HepG2 (cell line): ENCODE measurements at regions not wholly inside any gene's neighbourhood (a gene's known extent, or its start where the extent isn't known, plus 50 kb on each side); places are given as distances from the start of the nearest gene placed in this dataset.

ENCODE experiments used
- ATAC-seq: fragments of 200-7000 bp; cut with Tn5 transposase; 3 replicates; pipeline ENCODE4 v1.9.1; 2020; ENCODE audit warnings: mild to moderate bottlenecking, moderate library complexity
- BruUV-seq: library from RNA; stranded (reverse); fragments of 400-500 nt; replicated peaks from 2 replicates; lab custom pipeline; 2021; lab: Mats Ljungman, UMichigan
- CTCF ChIA-PET: fragments of 300-600 bp; formaldehyde crosslinking; extraction: SDS; loops from one replicate; lab custom pipeline; 2021; ENCODE audit warnings: low total read pairs, inconsistent platforms, low intra/inter-chr PET ratio; lab: Yijun Ruan, JAX
- POLR2A ChIA-PET: fragments of 350-600 bp; sonication (Branson Sonifier 250); formaldehyde crosslinking; loops from one replicate; lab custom pipeline; 2020; ENCODE audit warnings: antibody characterized with exemption, inconsistent platforms; lab: Yijun Ruan, JAX
- DNase-seq: peaks from one replicate; pipeline ENCODE4 v3.0.0-alpha.2; 2015; ENCODE audit warnings: low spot score
- FAIRE-seq: peaks from 3 replicates; lab custom pipeline; 2011; peaks lifted over from hg19 to GRCh38; lab: Jason Lieb, UNC
- H2AFZ ChIP-seq: one replicate; pipeline ENCODE4 v1.6.1; 2011; ENCODE audit warnings: low read length, inconsistent platforms
- H3K27ac ChIP-seq: fragments of 300-600 bp; 3 replicates; pipeline ENCODE4 v1.8.0; 2011; ENCODE audit warnings: mixed run types, mild to moderate bottlenecking, mixed read lengths, low read length, inconsistent platforms; ENCODE audit not compliant: insufficient read depth; ENCODE audit errors: extremely low read length
- H3K27me3 ChIP-seq, 2 experiments: fragments of 200-600 bp in 1 of 2; 2 replicates in 1 of 2; 3 replicates in 1 of 2; pipeline versions ENCODE4 v1.6.0 to v1.8.0; 2011; ENCODE audit warnings: low read length in 2 of 2, mild to moderate bottlenecking in 2 of 2, moderate library complexity in 2 of 2, inconsistent platforms in 1 of 2; ENCODE audit not compliant: insufficient read depth in 2 of 2, control insufficient read depth in 1 of 2
- H3K36me3 ChIP-seq, 2 experiments: fragments of 200-600 bp in 1 of 2; replicated peaks in 1 of 2; 2 replicates in 1 of 2; 3 replicates in 1 of 2; pipeline versions ENCODE4 v1.5.1 to v1.8.0; 2011; ENCODE audit warnings: low read length in 2 of 2, inconsistent platforms in 1 of 2; ENCODE audit not compliant: insufficient read depth in 2 of 2, control insufficient read depth in 1 of 2
- H3K4me1 ChIP-seq: 2 replicates; pipeline ENCODE4 v1.5.1; 2012; ENCODE audit warnings: low read length, inconsistent platforms; ENCODE audit not compliant: insufficient read depth
- H3K4me2 ChIP-seq: 2 replicates; pipeline ENCODE4 v1.6.0; 2011; ENCODE audit warnings: low read depth, low read length, inconsistent platforms
- H3K4me3 ChIP-seq, 3 experiments: fragments of 200-600 bp in 1 of 3; sonication (generic), shearing (Covaris generic) in 1 of 3; replicated peaks in 1 of 3; 2 replicates each; pipeline ENCODE4 v1.5.1; 2011 to 2016; ENCODE audit warnings: low read length in 3 of 3, inconsistent platforms in 2 of 3, low read depth in 2 of 3, mild to moderate bottlenecking in 2 of 3, control low read depth in 1 of 3, mixed read lengths in 1 of 3; ENCODE audit not compliant: insufficient read depth in 1 of 3
- H3K79me2 ChIP-seq: one replicate; pipeline ENCODE4 v1.6.1; 2011; ENCODE audit warnings: low read length, inconsistent platforms; ENCODE audit not compliant: insufficient read depth
- H3K9ac ChIP-seq: 2 replicates; pipeline ENCODE4 v1.6.0; 2011; ENCODE audit warnings: mild to moderate bottlenecking, low read depth, low read length, inconsistent platforms; ENCODE audit not compliant: insufficient read depth
- H3K9me3 ChIP-seq: 2 replicates; pipeline ENCODE4 v1.5.1; 2012; ENCODE audit warnings: mild to moderate bottlenecking, low read length
- H4K20me1 ChIP-seq: 2 replicates; pipeline ENCODE4 v1.6.0; 2011; ENCODE audit warnings: inconsistent platforms, mild to moderate bottlenecking, low read length, moderate library complexity; ENCODE audit not compliant: insufficient read depth
- FOSL1 ChIP-seq: sonication (generic); formaldehyde crosslinking; IDR thresholded peaks from 2 replicates; pipeline ENCODE4 v1.9.0; 2021; ENCODE audit warnings: missing genetic modification reagents, borderline replicate concordance
- HMG20B ChIP-seq: conservative IDR thresholded peaks from 2 replicates; pipeline ENCODE4 v1.6.1; 2016; ENCODE audit warnings: missing genetic modification reagents, missing compliant biosample characterization
- MBD4 ChIP-seq: IDR thresholded peaks from 2 replicates; pipeline ENCODE4 v1.6.1; 2012; ENCODE audit warnings: low read length, inconsistent platforms, borderline replicate concordance
- NRL ChIP-seq: sonication (generic); formaldehyde crosslinking; IDR thresholded peaks from 2 replicates; pipeline ENCODE4 v1.5.0; 2020; ENCODE audit warnings: missing genetic modification reagents, mild to moderate bottlenecking, moderate library complexity, borderline replicate concordance
- SALL2 ChIP-seq: sonication (generic); formaldehyde crosslinking; IDR thresholded peaks from 2 replicates; pipeline ENCODE4 v1.8.1; 2023; ENCODE audit warnings: mild to moderate bottlenecking, missing genetic modification reagents, inconsistent platforms
- SUZ12 ChIP-seq: fragments of 150-350 bp; IDR thresholded peaks from 2 replicates; pipeline ENCODE4 v1.6.1; 2014; ENCODE audit warnings: low read depth, low read length
- TAF1 ChIP-seq: sonication (generic); formaldehyde crosslinking; IDR thresholded peaks from 2 replicates; pipeline ENCODE4 v1.4.0; 2020; ENCODE audit warnings: missing genetic modification reagents
- TCF12 ChIP-seq, 2 experiments: fragments of 450-650 bp in 1 of 2; sonication (generic) in 1 of 2; formaldehyde crosslinking in 1 of 2; IDR thresholded peaks; 2 replicates each; pipeline versions ENCODE4 v1.6.1 to v1.8.0; 2017 to 2022; ENCODE audit warnings: antibody characterized with exemption in 1 of 2, mild to moderate bottlenecking in 1 of 2, missing genetic modification reagents in 1 of 2, moderate library complexity in 1 of 2
- ZNF225 ChIP-seq: sonication (generic); formaldehyde crosslinking; IDR thresholded peaks from 2 replicates; pipeline ENCODE4 v1.4.0; 2020; ENCODE audit warnings: mild to moderate bottlenecking, missing genetic modification reagents
- ZNF644 ChIP-seq: IDR thresholded peaks from 2 replicates; pipeline ENCODE4 v1.6.1; 2016; ENCODE audit warnings: low read depth
- ZNF678 ChIP-seq: sonication (generic); formaldehyde crosslinking; IDR thresholded peaks from 2 replicates; pipeline ENCODE4 v1.4.0; 2020; ENCODE audit warnings: mild to moderate bottlenecking, missing genetic modification reagents
- ZSCAN31 ChIP-seq: sonication (generic); formaldehyde crosslinking; IDR thresholded peaks from 2 replicates; pipeline ENCODE4 v1.5.0; 2020; ENCODE audit warnings: low read depth, mild to moderate bottlenecking, missing genetic modification reagents
- WGBS: methylation state at CpG from one replicate; pipeline ENCODE4 v1.1.6; 2017; ENCODE audit warnings: low lambda C conversion rate; 5-methylcytosine and 5-hydroxymethylcytosine counted together
- in situ Hi-C: cut with HindIII; loops from 2 replicates; pipeline ENCODE4 v1.10.0; 2017; ENCODE audit warnings: low pct_unique_long_range_greater_than_20kb; ENCODE audit not compliant: extremely low pct_ligation_motif_present
- intact Hi-C: fragments of 100-400 bp; cut with micrococcal nuclease; formaldehyde crosslinking; loops from one replicate; pipeline ENCODE4 v1.10.0; 2022; ENCODE audit not compliant: unreplicated experiment
- TF ChIP-seq, protein P1 (sequence below): sonication (generic); formaldehyde crosslinking; IDR thresholded peaks from 2 replicates; pipeline ENCODE4 v1.4.0; 2020; ENCODE audit warnings: missing genetic modification reagents
- TF ChIP-seq, protein P2 (sequence below): sonication (generic); formaldehyde crosslinking; IDR thresholded peaks from 2 replicates; pipeline ENCODE4 v1.4.0; 2020; ENCODE audit warnings: missing genetic modification reagents

DNA sequence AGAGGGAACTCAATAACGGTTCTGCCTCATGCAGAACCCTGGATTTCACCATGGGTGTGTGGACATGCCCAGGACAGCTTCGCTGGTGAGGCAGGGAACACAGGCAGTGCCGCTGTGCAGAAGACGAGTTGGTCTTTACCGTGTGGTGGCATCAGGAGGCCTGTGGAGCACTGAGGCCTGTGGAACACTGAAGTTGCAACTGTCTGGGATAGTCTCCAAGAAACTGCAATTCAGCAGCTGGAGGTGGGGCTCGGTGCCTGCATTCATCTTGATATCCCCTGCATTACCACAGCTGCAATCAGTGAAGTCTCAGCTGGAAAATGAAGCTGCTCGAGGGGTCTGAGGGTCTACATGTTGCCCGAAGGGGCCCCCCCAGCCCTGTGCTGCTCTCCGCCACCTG is 202.4 kb upstream of the CDH4 start:
- Histone ChIP-seq H3K27ac (no peak overlapping the region), H3K4me3 (no peak overlapping the region), H3K36me3 (no peaks in the 10 kb centered on the region), H3K27me3 (peaks cover 0 to 17% of the 10 kb centered on the region in 2 experiments; a peak in 3 of 5 replicates), H4K20me1 (no peaks in the 10 kb centered on the region)
- 7% methylated on average over 9 of the region's 9 CpGs for WGBS
- no peak for ATAC-seq
- TF ChIP-seq NRL (CRISPR knock-in tag) (no peak), FOSL1 (CRISPR knock-in tag) (no peak), SALL2 (no peak), ZNF678 (CRISPR knock-in tag) (no peak), ZNF644 (CRISPR knock-in tag) (no peak), ZSCAN31 (CRISPR knock-in tag) (no peak), HMG20B (no peak), SUZ12 (no peak), MBD4 (no peak), TCF12 (IDR thresholded peaks at IDR 0.05) (no peak), TCF12 (CRISPR knock-in tag; IDR thresholded peaks at IDR 0.05) (no peak), ZNF225 (CRISPR knock-in tag) (no peak), TAF1 (no peak)
- TF ChIP-seq, protein P1, sequence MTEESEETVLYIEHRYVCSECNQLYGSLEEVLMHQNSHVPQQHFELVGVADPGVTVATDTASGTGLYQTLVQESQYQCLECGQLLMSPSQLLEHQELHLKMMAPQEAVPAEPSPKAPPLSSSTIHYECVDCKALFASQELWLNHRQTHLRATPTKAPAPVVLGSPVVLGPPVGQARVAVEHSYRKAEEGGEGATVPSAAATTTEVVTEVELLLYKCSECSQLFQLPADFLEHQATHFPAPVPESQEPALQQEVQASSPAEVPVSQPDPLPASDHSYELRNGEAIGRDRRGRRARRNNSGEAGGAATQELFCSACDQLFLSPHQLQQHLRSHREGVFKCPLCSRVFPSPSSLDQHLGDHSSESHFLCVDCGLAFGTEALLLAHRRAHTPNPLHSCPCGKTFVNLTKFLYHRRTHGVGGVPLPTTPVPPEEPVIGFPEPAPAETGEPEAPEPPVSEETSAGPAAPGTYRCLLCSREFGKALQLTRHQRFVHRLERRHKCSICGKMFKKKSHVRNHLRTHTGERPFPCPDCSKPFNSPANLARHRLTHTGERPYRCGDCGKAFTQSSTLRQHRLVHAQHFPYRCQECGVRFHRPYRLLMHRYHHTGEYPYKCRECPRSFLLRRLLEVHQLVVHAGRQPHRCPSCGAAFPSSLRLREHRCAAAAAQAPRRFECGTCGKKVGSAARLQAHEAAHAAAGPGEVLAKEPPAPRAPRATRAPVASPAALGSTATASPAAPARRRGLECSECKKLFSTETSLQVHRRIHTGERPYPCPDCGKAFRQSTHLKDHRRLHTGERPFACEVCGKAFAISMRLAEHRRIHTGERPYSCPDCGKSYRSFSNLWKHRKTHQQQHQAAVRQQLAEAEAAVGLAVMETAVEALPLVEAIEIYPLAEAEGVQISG (CRISPR knock-in tag): no peak
- TF ChIP-seq, protein P2, sequence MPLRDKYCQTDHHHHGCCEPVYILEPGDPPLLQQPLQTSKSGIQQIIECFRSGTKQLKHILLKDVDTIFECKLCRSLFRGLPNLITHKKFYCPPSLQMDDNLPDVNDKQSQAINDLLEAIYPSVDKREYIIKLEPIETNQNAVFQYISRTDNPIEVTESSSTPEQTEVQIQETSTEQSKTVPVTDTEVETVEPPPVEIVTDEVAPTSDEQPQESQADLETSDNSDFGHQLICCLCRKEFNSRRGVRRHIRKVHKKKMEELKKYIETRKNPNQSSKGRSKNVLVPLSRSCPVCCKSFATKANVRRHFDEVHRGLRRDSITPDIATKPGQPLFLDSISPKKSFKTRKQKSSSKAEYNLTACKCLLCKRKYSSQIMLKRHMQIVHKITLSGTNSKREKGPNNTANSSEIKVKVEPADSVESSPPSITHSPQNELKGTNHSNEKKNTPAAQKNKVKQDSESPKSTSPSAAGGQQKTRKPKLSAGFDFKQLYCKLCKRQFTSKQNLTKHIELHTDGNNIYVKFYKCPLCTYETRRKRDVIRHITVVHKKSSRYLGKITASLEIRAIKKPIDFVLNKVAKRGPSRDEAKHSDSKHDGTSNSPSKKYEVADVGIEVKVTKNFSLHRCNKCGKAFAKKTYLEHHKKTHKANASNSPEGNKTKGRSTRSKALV: no peak
- TF ChIP-seq, all 625 proteins: peak for 0
- Histone ChIP-seq H3K9ac (no peak overlapping the region), H3K4me2 (no peak overlapping the region), H2AFZ (no peak overlapping the region), H3K9me3 (peaks cover 21% of the 10 kb centered on the region), H3K79me2 (no peaks in the 10 kb centered on the region), H3K4me1 (no peaks in the 10 kb centered on the region)
- BruUV-seq: no TSS peak
- in situ Hi-C loops: no loop called here
- CTCF ChIA-PET: no interaction called here
- DNase-seq (no peak), FAIRE-seq (no peak)
- intact Hi-C loops: no loop called here
- POLR2A ChIA-PET: no interaction called here
